Naive B cell (primary cell): ENCODE measurements at regions not wholly inside any gene's neighbourhood (a gene's known extent, or its start where the extent isn't known, plus 50 kb on each side); places are given as distances from the start of the nearest gene placed in this dataset.

Experiments
- ATAC-seq, 2 donors: fragments of 150-1000 bp; cut with Tn5 transposase; 2 replicates each; pipeline ENCODE4 v1.10.0; 2021; ENCODE audit warnings: low read depth in 2 of 2, mild to moderate bottlenecking in 2 of 2, moderate library complexity in 2 of 2
- DNase-seq: peaks from one replicate; pipeline ENCODE4 v3.0.0; 2022
- H3K27ac Mint-ChIP-seq, 6 donors: one replicate each; pipeline ENCODE4 v1.8.0; 2020 to 2022; ENCODE audit warnings: mild to moderate bottlenecking in 6 of 6, mixed read lengths in 6 of 6, moderate library complexity in 5 of 6, inconsistent platforms in 2 of 6
- H3K27me3 Mint-ChIP-seq, 3 donors: one replicate each; pipeline ENCODE4 v1.8.0; 2021 to 2022; ENCODE audit warnings: mixed read lengths in 3 of 3, mild to moderate bottlenecking in 1 of 3
- H3K36me3 Mint-ChIP-seq, 2 donors: one replicate each; pipeline ENCODE4 v1.8.0; 2020 to 2022; ENCODE audit warnings: mixed read lengths in 2 of 2, inconsistent platforms in 1 of 2, mild to moderate bottlenecking in 1 of 2
- H3K4me1 Mint-ChIP-seq, 3 donors: one replicate each; pipeline ENCODE4 v1.8.0; 2020 to 2022; ENCODE audit warnings: mixed read lengths in 3 of 3, inconsistent platforms in 1 of 3, mild to moderate bottlenecking in 1 of 3, moderate library complexity in 1 of 3
- H3K4me3 Mint-ChIP-seq, 8 donors: one replicate each; pipeline ENCODE4 v1.8.0; 2020 to 2022; ENCODE audit warnings: mild to moderate bottlenecking in 8 of 8, mixed read lengths in 8 of 8, moderate library complexity in 8 of 8, inconsistent platforms in 2 of 8
- H3K9me3 Mint-ChIP-seq, 7 donors: one replicate each; pipeline ENCODE4 v1.8.0; 2020 to 2022; ENCODE audit warnings: mixed read lengths in 7 of 7, mild to moderate bottlenecking in 5 of 7, inconsistent platforms in 2 of 7, moderate library complexity in 1 of 7

GRCh38 chr3:160622263-160623045 is 54.5 kb upstream of the ARL14 start:
- Mint-ChIP-seq H3K4me1 (no peaks in the 10 kb centered on the region), H3K27ac (peak overlapping the region in 1 of 6 donors; percentile 38), H3K27me3 (peaks cover 5 to 14% (median 12%) of the 10 kb centered on the region in 3 donors), H3K4me3 (no peak overlapping the region), H3K9me3 (no peaks in the 10 kb centered on the region), H3K36me3 (no peaks in the 10 kb centered on the region)
- DNase-seq (no peak), ATAC-seq (no peak)

- no peak overlapping the region for H3K4me3 Mint-ChIP-seq
- no peaks in the 10 kb centered on the region for H3K4me1 Mint-ChIP-seq
- H3K27ac Mint-ChIP-seq, result no peak overlapping the region
- H3K9me3 Mint-ChIP-seq, result no peaks in the 10 kb centered on the region
- H3K36me3 Mint-ChIP-seq, result no peaks in the 10 kb centered on the region
- no peak for ATAC-seq
- no peak for DNase-seq
- peaks cover 12 to 28% (median 18%) of the 10 kb centered on the region in 3 donors for H3K27me3 Mint-ChIP-seq
Measured at GRCh38 chr3:160618878-160619277, 53.5 kb upstream of the KPNA4 start.

DNA sequence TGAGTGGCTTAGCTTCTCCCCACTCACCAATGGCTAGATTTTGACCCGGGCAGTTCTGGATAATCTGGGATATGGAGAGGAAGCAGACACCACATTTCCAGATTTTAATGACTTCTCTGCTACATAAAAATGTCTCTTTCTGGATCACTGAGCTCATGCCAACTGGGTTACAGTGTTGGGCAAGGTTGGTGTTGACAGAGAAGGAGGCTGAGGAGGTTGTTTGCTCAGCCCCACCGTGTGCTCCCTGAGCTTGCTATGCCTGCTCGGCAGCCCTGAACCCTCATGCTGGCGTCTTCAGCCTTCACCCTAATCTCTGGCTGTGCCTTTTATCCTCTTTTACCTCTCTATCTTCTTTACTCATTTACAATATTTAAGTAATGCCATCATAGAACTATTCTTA is 53.0 kb upstream of the KPNA4 start:
- H3K9me3 Mint-ChIP-seq, result peaks cover 0 to 1% (median 0%) of the 10 kb centered on the region in 7 donors
- peaks cover 17 to 27% (median 23%) of the 10 kb centered on the region in 3 donors for H3K27me3 Mint-ChIP-seq
- peak overlapping the region in 1 of 6 donors; percentile 4 for H3K27ac Mint-ChIP-seq
- H3K4me3 Mint-ChIP-seq, result no peak overlapping the region
- no peaks in the 10 kb centered on the region for H3K4me1 Mint-ChIP-seq
- no peak for DNase-seq
- H3K36me3 Mint-ChIP-seq, result no peaks in the 10 kb centered on the region
- ATAC-seq, result no peak

- no peak for ATAC-seq
- peaks cover 24 to 34% (median 27%) of the 10 kb centered on the region in 3 donors for H3K27me3 Mint-ChIP-seq
- no peak for DNase-seq
- H3K4me3 Mint-ChIP-seq, result no peak overlapping the region
- peaks cover 0 to 1% (median 0%) of the 10 kb centered on the region in 7 donors for H3K9me3 Mint-ChIP-seq
- no peak overlapping the region for H3K27ac Mint-ChIP-seq
- no peaks in the 10 kb centered on the region for H3K4me1 Mint-ChIP-seq
- H3K36me3 Mint-ChIP-seq, result no peaks in the 10 kb centered on the region
Measured at GRCh38 chr3:160617636-160618035, 52.3 kb upstream of the KPNA4 start.

GRCh38 chr3:160616716-160617115 is 51.3 kb upstream of the KPNA4 start:
- H3K4me1 Mint-ChIP-seq, result no peaks in the 10 kb centered on the region
- DNase-seq, result no peak
- peaks cover 32 to 38% (median 33%) of the 10 kb centered on the region in 3 donors for H3K27me3 Mint-ChIP-seq
- H3K27ac Mint-ChIP-seq, result no peak overlapping the region
- H3K4me3 Mint-ChIP-seq, result no peak overlapping the region
- no peak for ATAC-seq
- H3K36me3 Mint-ChIP-seq, result no peaks in the 10 kb centered on the region
- H3K9me3 Mint-ChIP-seq, result peaks cover 0 to 1% (median 0%) of the 10 kb centered on the region in 7 donors

GRCh38 chr3:160616311-160616710 is 50.9 kb upstream of the KPNA4 start:
- H3K36me3 Mint-ChIP-seq, result no peaks in the 10 kb centered on the region
- DNase-seq, result no peak
- H3K27ac Mint-ChIP-seq, result no peak overlapping the region
- ATAC-seq, result no peak
- H3K9me3 Mint-ChIP-seq, result peaks cover 0 to 1% (median 0%) of the 10 kb centered on the region in 7 donors
- peaks cover 36 to 38% (median 37%) of the 10 kb centered on the region in 3 donors for H3K27me3 Mint-ChIP-seq
- H3K4me1 Mint-ChIP-seq, result no peaks in the 10 kb centered on the region
- H3K4me3 Mint-ChIP-seq, result no peak overlapping the region
